GM23338 (cell line): ENCODE measurements at regions not wholly inside any gene's neighbourhood (a gene's known extent, or its start where the extent isn't known, plus 50 kb on each side); places are given as distances from the start of the nearest gene placed in this dataset.

Experiments
- ATAC-seq: fragments of 200-7000 bp; cut with Tn5 transposase; 3 replicates; pipeline ENCODE4 v1.9.1; 2020
- DNase-seq: peaks from one replicate; pipeline ENCODE4 v3.0.0-alpha.2; 2015; ENCODE audit warnings: low spot score
- H2AFZ ChIP-seq: fragments of 200-600 bp; sonication (generic); 2 replicates; pipeline ENCODE4 v1.8.0; 2016; ENCODE audit warnings: antibody characterized with exemption, mild to moderate bottlenecking, moderate library complexity
- H3F3A ChIP-seq: fragments of 200-600 bp; sonication (generic); replicated peaks from 2 replicates; pipeline ENCODE4 v1.8.0; 2017; ENCODE audit warnings: antibody characterized with exemption, mixed run types, low read depth
- H3K27ac ChIP-seq: fragments of 200-600 bp; sonication (generic); 2 replicates; pipeline ENCODE4 v1.6.1; 2016; ENCODE audit warnings: low read depth
- H3K27me3 ChIP-seq: fragments of 200-600 bp; sonication (generic); 2 replicates; pipeline ENCODE4 v1.8.0; 2016; ENCODE audit warnings: mild to moderate bottlenecking, mixed run types, moderate library complexity; ENCODE audit not compliant: insufficient read depth
- H3K36me3 ChIP-seq: fragments of 200-600 bp; sonication (generic); 2 replicates; pipeline ENCODE4 v1.8.0; 2016; ENCODE audit warnings: mild to moderate bottlenecking; ENCODE audit not compliant: insufficient read depth
- H3K4me1 ChIP-seq: fragments of 200-600 bp; sonication (generic); 2 replicates; pipeline ENCODE4 v1.8.0; 2016; ENCODE audit warnings: mild to moderate bottlenecking, moderate library complexity; ENCODE audit not compliant: insufficient read depth
- H3K4me2 ChIP-seq: fragments of 200-600 bp; sonication (generic); 2 replicates; pipeline ENCODE4 v1.7.1; 2017; ENCODE audit warnings: mixed run types
- H3K4me3 ChIP-seq: fragments of 200-600 bp; sonication (generic); 2 replicates; pipeline ENCODE4 v1.6.1; 2016; ENCODE audit warnings: mixed run types
- H3K79me2 ChIP-seq: fragments of 200-600 bp; sonication (generic); replicated peaks from 2 replicates; pipeline ENCODE4 v1.8.0; 2017; ENCODE audit warnings: mild to moderate bottlenecking; ENCODE audit not compliant: insufficient read depth
- H3K9me2 ChIP-seq: fragments of 200-600 bp; sonication (generic); 2 replicates; pipeline ENCODE4 v1.8.0; 2017; ENCODE audit not compliant: insufficient read depth
- H4K20me1 ChIP-seq: fragments of 200-600 bp; sonication (generic); replicated peaks from 2 replicates; pipeline ENCODE4 v1.8.0; 2017; ENCODE audit warnings: mild to moderate bottlenecking; ENCODE audit not compliant: insufficient read depth
- H3K27ac Mint-ChIP-seq: 2 replicates; pipeline ENCODE4 v1.8.0; 2020; ENCODE audit warnings: inconsistent platforms, mild to moderate bottlenecking, moderate library complexity, mixed read lengths
- H3K27me3 Mint-ChIP-seq: 3 replicates; pipeline ENCODE4 v1.8.0; 2022; ENCODE audit warnings: low read depth, mild to moderate bottlenecking, moderate library complexity, mixed read lengths, inconsistent platforms; ENCODE audit not compliant: insufficient read depth, poor library complexity
- H3K36me3 Mint-ChIP-seq: 3 replicates; pipeline ENCODE4 v1.8.0; 2021; ENCODE audit warnings: low read depth, mild to moderate bottlenecking, inconsistent platforms, moderate library complexity, mixed read lengths
- H3K4me1 Mint-ChIP-seq: 3 replicates; pipeline ENCODE4 v1.8.0; 2020; ENCODE audit warnings: mild to moderate bottlenecking, inconsistent platforms, mixed read lengths
- H3K4me3 Mint-ChIP-seq: 3 replicates; pipeline ENCODE4 v1.8.0; 2021; ENCODE audit warnings: moderate library complexity, mild to moderate bottlenecking, inconsistent platforms, mixed read lengths
- H3K9me3 Mint-ChIP-seq: 3 replicates; pipeline ENCODE4 v1.8.0; 2020; ENCODE audit warnings: moderate library complexity, mild to moderate bottlenecking, inconsistent platforms, mixed read lengths
- CREB1 ChIP-seq: fragments of 250-450 bp; sonication (Bioruptor Pico); IDR thresholded peaks from 2 replicates; pipeline ENCODE4 v1.5.0; 2020; ENCODE audit warnings: low read depth, mild to moderate bottlenecking, moderate library complexity
- EZH2 ChIP-seq: fragments of 200-600 bp; sonication (generic); IDR thresholded peaks from one replicate; pipeline ENCODE4 v1.8.0; 2017; ENCODE audit warnings: antibody characterized with exemption, mild to moderate bottlenecking, low read depth; ENCODE audit not compliant: unreplicated experiment
- JUNB ChIP-seq: IDR thresholded peaks from one replicate; pipeline ENCODE4 v1.6.1; 2016; ENCODE audit warnings: antibody characterized with exemption; ENCODE audit not compliant: unreplicated experiment
- NANOG ChIP-seq: IDR thresholded peaks from 2 replicates; pipeline ENCODE4 v1.6.1; 2016; ENCODE audit warnings: antibody characterized with exemption, borderline replicate concordance
- POLR2AphosphoS5 ChIP-seq: IDR thresholded peaks from 2 replicates; pipeline ENCODE4 v1.6.1; 2016; ENCODE audit warnings: antibody characterized with exemption, low read depth
- STAT1 ChIP-seq: IDR thresholded peaks from one replicate; pipeline ENCODE4 v1.6.1; 2016; ENCODE audit warnings: antibody characterized with exemption; ENCODE audit not compliant: unreplicated experiment
- ZNF114 ChIP-seq: fragments of 250-450 bp; sonication (Bioruptor Pico); IDR thresholded peaks from 2 replicates; pipeline ENCODE4 v1.5.0; 2020; ENCODE audit warnings: mild to moderate bottlenecking, moderate library complexity
- ZNF331 ChIP-seq: fragments of 250-450 bp; sonication (Bioruptor Pico); IDR thresholded peaks from 2 replicates; pipeline ENCODE4 v1.5.0; 2020; ENCODE audit warnings: low read depth, mild to moderate bottlenecking, moderate library complexity
- ZNF462 ChIP-seq: fragments of 250-450 bp; sonication (Bioruptor Pico); IDR thresholded peaks from 2 replicates; pipeline ENCODE4 v1.5.0; 2020; ENCODE audit warnings: mild to moderate bottlenecking, moderate library complexity

DNA sequence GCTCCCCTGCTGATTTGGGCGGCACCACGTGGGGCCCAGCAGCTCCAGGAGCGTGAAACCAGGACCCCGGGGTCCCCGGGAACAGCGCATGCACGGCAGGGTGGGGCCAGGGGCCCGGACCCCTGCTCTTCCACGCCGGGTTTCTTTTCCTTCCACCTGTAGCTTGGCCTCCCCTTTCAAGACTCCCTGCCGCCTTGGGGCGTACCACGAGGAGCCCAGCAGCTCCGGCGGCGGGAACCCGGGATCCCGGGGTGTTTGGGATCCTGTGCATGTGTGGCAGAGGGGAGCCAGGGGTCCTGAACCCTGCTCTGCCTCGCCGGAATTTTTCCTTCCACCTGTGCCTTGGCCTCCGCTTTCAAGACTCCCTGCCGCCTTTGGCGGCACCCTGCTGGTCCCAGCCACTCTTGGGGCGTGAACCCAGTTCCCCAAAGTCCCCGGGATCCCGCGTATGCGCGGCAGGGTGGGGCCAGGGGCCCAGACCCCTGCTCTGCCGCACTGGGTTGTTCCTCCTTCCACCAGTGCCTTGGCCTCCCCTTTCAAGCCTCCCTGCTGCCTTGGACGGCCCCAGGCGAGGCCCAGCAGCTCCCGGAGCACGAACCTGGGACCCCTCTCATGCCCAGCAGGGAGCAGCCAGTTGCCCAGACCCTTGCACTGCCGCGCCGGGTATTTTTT lies 322.7 kb downstream of the ALG10 start (continued):
- TF ChIP-seq ZNF462 (no peak), ZNF114 (CRISPR knock-in tag) (no peak), EZH2 (no peak), CREB1 (CRISPR knock-in tag) (no peak), POLR2AphosphoS5 (no peak)

GRCh38 chr12:34345801-34346200 lies 323.5 kb downstream of the ALG10 start:
- Histone ChIP-seq H3K36me3 (no peaks in the 10 kb centered on the region), H3K79me2 (no peaks in the 10 kb centered on the region), H3K4me1 (no peaks in the 10 kb centered on the region), H3K4me2 (no peak overlapping the region), H3K9me2 (no peaks in the 10 kb centered on the region), H3K27me3 (no peaks in the 10 kb centered on the region), H2AFZ (no peak overlapping the region), H3F3A (no peaks in the 10 kb centered on the region), H4K20me1 (no peaks in the 10 kb centered on the region), H3K4me3 (no peak overlapping the region), H3K27ac (no peak overlapping the region)
- Mint-ChIP-seq H3K27ac (no peak overlapping the region), H3K36me3 (peaks cover 13% of the 10 kb centered on the region), H3K9me3 (peaks cover 70% of the 10 kb centered on the region), H3K4me3 (no peak overlapping the region), H3K4me1 (no peaks in the 10 kb centered on the region), H3K27me3 (no peaks in the 10 kb centered on the region)
- ATAC-seq, result no peak
- no peak for DNase-seq
- TF ChIP-seq NANOG (no peak), EZH2 (no peak), STAT1 (no peak), ZNF331 (no peak), ZNF462 (no peak), JUNB (no peak), ZNF114 (CRISPR knock-in tag) (no peak)
